ENCODE measurements at regions not wholly inside any gene's neighbourhood (a gene's known extent, or its start where the extent isn't known, plus 50 kb on each side); places are given as distances from the start of the nearest gene placed in this dataset.
"Not testable (repeated sequence)": the region's sequence is repeated elsewhere in the genome, so short reads cannot be mapped to it uniquely, and the experiment has no call there.

GRCh38 chr5:12204761-12205160 lies 300.5 kb upstream of the CTNND2 start:
- no peak for DNase-seq

GRCh38 chr5:12193536-12193935 lies 289.3 kb upstream of the CTNND2 start:
- DNase-seq = no peak

- DNase-seq = no peak
Observed at GRCh38 chr5:12183003-12183402, 278.8 kb upstream of the CTNND2 start.

- DNase-seq = no peak
Observed at GRCh38 chr5:12177851-12178250, 273.6 kb upstream of the CTNND2 start.

GRCh38 chr5:12177225-12177624 lies 273.0 kb upstream of the CTNND2 start:
- no peak for DNase-seq

GRCh38 chr5:12175914-12176585 lies 271.8 kb upstream of the CTNND2 start:
- no peak for DNase-seq

- no peak for DNase-seq
Observed at GRCh38 chr5:12174734-12175133, 270.5 kb upstream of the CTNND2 start.

- no peak for DNase-seq
Observed at GRCh38 chr5:12169536-12169935, 265.3 kb upstream of the CTNND2 start.

GRCh38 chr5:12162863-12163262 lies 258.6 kb upstream of the CTNND2 start:
- DNase-seq = no peak

GRCh38 chr5:12147513-12147912 lies 243.3 kb upstream of the CTNND2 start:
- no peak for DNase-seq

GRCh38 chr5:12141496-12141895 lies 237.2 kb upstream of the CTNND2 start:
- no peak for DNase-seq

- DNase-seq = no peak
Observed at GRCh38 chr5:12133520-12133919, 229.3 kb upstream of the CTNND2 start.

- DNase-seq = not testable (repeated sequence)
Observed at GRCh38 chr5:12131020-12131419, 226.8 kb upstream of the CTNND2 start.

- no peak for DNase-seq
Observed at GRCh38 chr5:12125895-12126294, 221.6 kb upstream of the CTNND2 start.

GRCh38 chr5:12119657-12120056 lies 215.4 kb upstream of the CTNND2 start:
- no peak for DNase-seq

GRCh38 chr5:12114075-12114474 lies 209.8 kb upstream of the CTNND2 start:
- no peak for DNase-seq

GRCh38 chr5:12113062-12113461 lies 208.8 kb upstream of the CTNND2 start:
- no peak for DNase-seq

- no peak for DNase-seq
Observed at GRCh38 chr5:12111261-12111660, 207.0 kb upstream of the CTNND2 start.

- DNase-seq = no peak
Observed at GRCh38 chr5:12110629-12111028, 206.4 kb upstream of the CTNND2 start.

- DNase-seq = no peak
Observed at GRCh38 chr5:12109075-12109688, 204.9 kb upstream of the CTNND2 start.

- DNase-seq = no peak
Observed at GRCh38 chr5:12102151-12102550, 197.9 kb upstream of the CTNND2 start.

GRCh38 chr5:12100542-12100941 lies 196.3 kb upstream of the CTNND2 start:
- DNase-seq = no peak

GRCh38 chr5:12099296-12099695 lies 195.1 kb upstream of the CTNND2 start:
- DNase-seq = no peak

GRCh38 chr5:12095808-12096281 lies 191.6 kb upstream of the CTNND2 start:
- DNase-seq = no peak

- no peak for DNase-seq
Observed at GRCh38 chr5:12093586-12093985, 189.3 kb upstream of the CTNND2 start.
